ENCODE measurements at regions not wholly inside any gene's neighbourhood (a gene's known extent, or its start where the extent isn't known, plus 50 kb on each side); places are given as distances from the start of the nearest gene placed in this dataset.

GRCh38 chr1:8197493-8198282 is 120.2 kb upstream of the SLC45A1 start:
- TF ChIP-seq CTCF (IDR thresholded peaks at IDR 0.05) (no peak), POLR2AphosphoS5 (IDR thresholded peaks at IDR 0.05) (peak in 2 of 4 donors; percentile 27 to 64), POLR2A (IDR thresholded peaks at IDR 0.05) (no peak), EP300 (IDR thresholded peaks at IDR 0.05) (no peak)

Measured in sigmoid colon (tissue), 4 donors.